ENCODE measurements at regions not wholly inside any gene's neighbourhood (a gene's known extent, or its start where the extent isn't known, plus 50 kb on each side); places are given as distances from the start of the nearest gene placed in this dataset.
"Not testable (repeated sequence)": the region's sequence is repeated elsewhere in the genome, so short reads cannot be mapped to it uniquely, and the experiment has no call there.

- Histone ChIP-seq H3K27ac (no peak overlapping the region), H3K4me1 (ENCODE audit: control insufficient read depth in 1 of 2, low read depth in 2 of 2) (no peaks in the 10 kb centered on the region), H3K4me3 (no peak overlapping the region), H3K9me3 (peaks cover 3% of the 10 kb centered on the region), H3K36me3 (no peaks in the 10 kb centered on the region), H3K27me3 (replicated peaks; ENCODE audit: insufficient read depth) (no peaks in the 10 kb centered on the region)
- no peak for DNase-seq (ENCODE audit: low spot score)
- no peak for ATAC-seq (ENCODE audit: insufficient number of reproducible peaks, low FRiP score, low read depth)
- TF ChIP-seq, protein P1, sequence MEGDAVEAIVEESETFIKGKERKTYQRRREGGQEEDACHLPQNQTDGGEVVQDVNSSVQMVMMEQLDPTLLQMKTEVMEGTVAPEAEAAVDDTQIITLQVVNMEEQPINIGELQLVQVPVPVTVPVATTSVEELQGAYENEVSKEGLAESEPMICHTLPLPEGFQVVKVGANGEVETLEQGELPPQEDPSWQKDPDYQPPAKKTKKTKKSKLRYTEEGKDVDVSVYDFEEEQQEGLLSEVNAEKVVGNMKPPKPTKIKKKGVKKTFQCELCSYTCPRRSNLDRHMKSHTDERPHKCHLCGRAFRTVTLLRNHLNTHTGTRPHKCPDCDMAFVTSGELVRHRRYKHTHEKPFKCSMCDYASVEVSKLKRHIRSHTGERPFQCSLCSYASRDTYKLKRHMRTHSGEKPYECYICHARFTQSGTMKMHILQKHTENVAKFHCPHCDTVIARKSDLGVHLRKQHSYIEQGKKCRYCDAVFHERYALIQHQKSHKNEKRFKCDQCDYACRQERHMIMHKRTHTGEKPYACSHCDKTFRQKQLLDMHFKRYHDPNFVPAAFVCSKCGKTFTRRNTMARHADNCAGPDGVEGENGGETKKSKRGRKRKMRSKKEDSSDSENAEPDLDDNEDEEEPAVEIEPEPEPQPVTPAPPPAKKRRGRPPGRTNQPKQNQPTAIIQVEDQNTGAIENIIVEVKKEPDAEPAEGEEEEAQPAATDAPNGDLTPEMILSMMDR (IDR thresholded peaks at IDR 0.05) = no peak
These were observed 61.2 kb upstream of the MAP10 start for GRCh38 chr1:232743999-232744398.

GRCh38 chr1:232744847-232745246 is 60.4 kb upstream of the MAP10 start:
- ATAC-seq (ENCODE audit: insufficient number of reproducible peaks, low FRiP score, low read depth) (no peak), DNase-seq (ENCODE audit: low spot score) (no peak)
- H3K36me3 ChIP-seq = no peaks in the 10 kb centered on the region
- H3K27me3 ChIP-seq (replicated peaks; ENCODE audit: insufficient read depth) = no peaks in the 10 kb centered on the region
- TF ChIP-seq, protein P1 (IDR thresholded peaks at IDR 0.05) = no peak
- no peak overlapping the region for H3K4me3 ChIP-seq
- no peaks in the 10 kb centered on the region for H3K4me1 ChIP-seq (ENCODE audit: control insufficient read depth in 1 of 2, low read depth in 2 of 2)
- peaks cover 12% of the 10 kb centered on the region for H3K9me3 ChIP-seq
- no peak overlapping the region for H3K27ac ChIP-seq

- not testable (repeated sequence) for H3K36me3 ChIP-seq; DNase-seq (ENCODE audit: low spot score); H3K27ac ChIP-seq; H3K4me3 ChIP-seq; H3K27me3 ChIP-seq (replicated peaks; ENCODE audit: insufficient read depth); ATAC-seq (ENCODE audit: insufficient number of reproducible peaks, low FRiP score, low read depth); H3K4me1 ChIP-seq (ENCODE audit: control insufficient read depth in 1 of 2, low read depth in 2 of 2)
- H3K9me3 ChIP-seq = peaks cover 13% of the 10 kb centered on the region
These were observed 59.5 kb upstream of the MAP10 start for GRCh38 chr1:232745698-232746097.

DNA sequence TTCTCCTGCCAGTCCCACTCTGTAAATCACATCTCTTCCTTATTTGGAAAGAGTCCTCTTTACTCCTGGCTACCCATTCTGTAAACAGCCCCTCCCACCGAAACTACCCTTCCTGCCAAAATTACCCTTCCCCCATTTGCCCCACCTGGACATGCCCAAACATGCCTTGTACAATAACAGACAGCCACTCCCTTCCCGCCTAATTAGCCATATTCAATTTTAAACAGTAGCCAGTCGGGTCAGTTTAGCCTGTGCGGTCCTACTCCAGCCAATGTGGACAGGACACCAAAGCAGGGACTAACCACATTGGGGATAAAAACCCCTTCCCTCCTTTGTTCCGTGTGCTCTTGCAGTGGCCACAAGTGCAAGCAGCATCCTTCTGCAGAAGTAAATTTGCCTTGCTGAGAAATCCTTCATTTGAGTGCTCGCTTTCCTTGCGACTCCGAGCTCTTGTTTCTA is 56.3 kb upstream of the MAP10 start:
- no peak overlapping the region for H3K4me3 ChIP-seq
- DNase-seq (ENCODE audit: low spot score) = no peak

GRCh38 chr1:232751393-232752140 is 53.6 kb upstream of the MAP10 start:
- Histone ChIP-seq H3K4me3 (no peak overlapping the region), H3K27ac (no peak overlapping the region), H3K27me3 (replicated peaks; ENCODE audit: insufficient read depth) (no peaks in the 10 kb centered on the region), H3K4me1 (ENCODE audit: control insufficient read depth in 1 of 2, low read depth in 2 of 2) (no peaks in the 10 kb centered on the region), H3K36me3 (no peaks in the 10 kb centered on the region), H3K9me3 (peaks cover 13% of the 10 kb centered on the region)
- TF ChIP-seq, protein P1 (IDR thresholded peaks at IDR 0.05) = no peak
- ATAC-seq (ENCODE audit: insufficient number of reproducible peaks, low FRiP score, low read depth) (no peak), DNase-seq (ENCODE audit: low spot score) (no peak)

More for the DNA sequence above, 56.3 kb upstream of the MAP10 start:
- no peak overlapping the region for H3K27ac ChIP-seq
- H3K9me3 ChIP-seq = peaks cover 13% of the 10 kb centered on the region
- no peaks in the 10 kb centered on the region for H3K36me3 ChIP-seq
- no peak for ATAC-seq (ENCODE audit: insufficient number of reproducible peaks, low FRiP score, low read depth)
- H3K27me3 ChIP-seq (replicated peaks; ENCODE audit: insufficient read depth) = no peaks in the 10 kb centered on the region
- TF ChIP-seq, protein P1 (IDR thresholded peaks at IDR 0.05) = no peak
- no peaks in the 10 kb centered on the region for H3K4me1 ChIP-seq (ENCODE audit: control insufficient read depth in 1 of 2, low read depth in 2 of 2)

DNA sequence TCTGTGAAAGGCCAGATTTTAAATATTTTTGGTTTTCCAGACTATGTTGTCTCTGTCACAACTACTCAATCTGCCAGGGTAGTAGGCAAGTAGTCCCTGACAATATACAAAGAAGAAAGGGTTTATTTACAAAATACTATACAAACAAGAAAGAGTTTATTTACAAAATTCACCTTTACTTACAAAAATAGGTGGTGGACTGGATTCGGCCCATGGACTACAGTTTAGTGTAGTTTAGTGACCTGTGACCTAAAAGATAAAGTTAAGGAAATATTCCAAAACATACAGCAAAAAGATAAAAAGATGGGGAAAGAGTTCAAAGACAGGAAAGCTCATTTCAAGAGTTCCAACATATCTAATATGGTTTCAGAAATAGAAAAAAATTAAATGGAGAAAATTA is 52.9 kb upstream of the MAP10 start:
- ATAC-seq (ENCODE audit: insufficient number of reproducible peaks, low FRiP score, low read depth) (no peak), DNase-seq (ENCODE audit: low spot score) (no peak)
- Histone ChIP-seq H3K4me1 (ENCODE audit: control insufficient read depth in 1 of 2, low read depth in 2 of 2) (no peaks in the 10 kb centered on the region), H3K36me3 (no peaks in the 10 kb centered on the region), H3K27ac (no peak overlapping the region), H3K4me3 (no peak overlapping the region), H3K27me3 (replicated peaks; ENCODE audit: insufficient read depth) (no peaks in the 10 kb centered on the region), H3K9me3 (peaks cover 13% of the 10 kb centered on the region)
- TF ChIP-seq, protein P1 (IDR thresholded peaks at IDR 0.05) = no peak
